Breast epithelium (tissue), 3 donors: ENCODE measurements at regions not wholly inside any gene's neighbourhood (a gene's known extent, or its start where the extent isn't known, plus 50 kb on each side); places are given as distances from the start of the nearest gene placed in this dataset.

Experiments used
- CTCF ChIP-seq, 3 donors: fragments of 450-650 bp; IDR thresholded peaks; one replicate each; pipeline ENCODE4 v1.5.1; 2016 to 2017; ENCODE audit warnings: antibody characterized with exemption in 3 of 3, mild to moderate bottlenecking in 3 of 3, moderate library complexity in 3 of 3
- POLR2A ChIP-seq: fragments of 450-650 bp; IDR thresholded peaks from one replicate; pipeline ENCODE4 v1.6.1; 2016; ENCODE audit warnings: antibody characterized with exemption, mild to moderate bottlenecking, moderate library complexity
- POLR2AphosphoS5 ChIP-seq, 3 donors: sonication (generic); formaldehyde crosslinking; IDR thresholded peaks; one replicate each; pipeline ENCODE4 v1.6.1; 2017; ENCODE audit warnings: antibody characterized with exemption in 3 of 3

- no peak for TF ChIP-seq POLR2AphosphoS5 (IDR thresholded peaks at IDR 0.05)
- TF ChIP-seq CTCF (IDR thresholded peaks at IDR 0.05), result no peak
- no peak for TF ChIP-seq POLR2A
Observed at GRCh38 chr2:52467189-52467588, 1300.4 kb upstream of the CHAC2 start.
